Calu3 (cell line): ENCODE measurements at regions not wholly inside any gene's neighbourhood (a gene's known extent, or its start where the extent isn't known, plus 50 kb on each side); places are given as distances from the start of the nearest gene placed in this dataset.

Experiments
- BruUV-seq: library from RNA; stranded (reverse); fragments of 400-500 nt; replicated peaks from 2 replicates; lab custom pipeline; 2021; lab: Mats Ljungman, UMichigan
- CTCF ChIA-PET: fragments of 300-600 bp; sonication (Branson Sonifier 250); formaldehyde crosslinking; loops from one replicate; lab custom pipeline; 2022; ENCODE audit warnings: antibody characterized with exemption; lab: Charles Lee
- DNase-seq: peaks from one replicate; pipeline ENCODE4 v3.0.0; 2022
- H3K27ac Mint-ChIP-seq: one replicate; pipeline ENCODE4 v1.8.0; 2022; ENCODE audit warnings: mixed read lengths; ENCODE audit not compliant: unreplicated experiment
- H3K27me3 Mint-ChIP-seq: one replicate; pipeline ENCODE4 v1.8.0; 2022; ENCODE audit warnings: mixed read lengths; ENCODE audit not compliant: unreplicated experiment
- H3K36me3 Mint-ChIP-seq: one replicate; pipeline ENCODE4 v1.8.0; 2022; ENCODE audit warnings: mild to moderate bottlenecking, moderate library complexity, mixed read lengths; ENCODE audit not compliant: insufficient read depth, unreplicated experiment
- H3K4me1 Mint-ChIP-seq: one replicate; pipeline ENCODE4 v1.8.0; 2022; ENCODE audit warnings: mild to moderate bottlenecking, low read depth, mixed read lengths; ENCODE audit not compliant: unreplicated experiment
- H3K4me3 Mint-ChIP-seq: one replicate; pipeline ENCODE4 v1.8.0; 2022; ENCODE audit warnings: mild to moderate bottlenecking, low read depth, moderate library complexity, mixed read lengths; ENCODE audit not compliant: unreplicated experiment
- H3K9me3 Mint-ChIP-seq: one replicate; pipeline ENCODE4 v1.8.0; 2022; ENCODE audit warnings: low read depth, mixed read lengths; ENCODE audit not compliant: unreplicated experiment
- CTCF ChIP-seq: fragments of 200-600 bp; IDR thresholded peaks from one replicate; pipeline ENCODE4 v1.8.0; 2022; ENCODE audit warnings: antibody characterized with exemption; ENCODE audit not compliant: unreplicated experiment
- intact Hi-C: fragments of 100-400 bp; cut with micrococcal nuclease; formaldehyde crosslinking; loops from one replicate; pipeline ENCODE4 v1.10.0; 2022; ENCODE audit not compliant: unreplicated experiment

- Mint-ChIP-seq H3K9me3 (no peaks in the 10 kb centered on the region), H3K4me3 (no peak overlapping the region)
- CTCF ChIA-PET: interaction anchor here (1.9 kb wide), 1 partner anchor 260 kb away, joined by 23 read pairs; no protein-coding TSS in a partner anchor
These were observed 167.1 kb upstream of the STK17B start for GRCh38 chr2:196338440-196338839.

GRCh38 chr2:196341277-196341841 lies 170.0 kb upstream of the STK17B start:
- intact Hi-C loops: loop anchor here (5.0 kb wide), 1 partner anchor 111 kb away; no protein-coding TSS in a partner anchor
- H3K27ac Mint-ChIP-seq: no peak overlapping the region
- peaks cover 7% of the 10 kb centered on the region for H3K4me1 Mint-ChIP-seq
- no peak for TF ChIP-seq CTCF
- DNase-seq: no peak
- H3K36me3 Mint-ChIP-seq: no peaks in the 10 kb centered on the region
- no peak overlapping the region for H3K4me3 Mint-ChIP-seq
- no peaks in the 10 kb centered on the region for H3K9me3 Mint-ChIP-seq
- no TSS peak for BruUV-seq
- CTCF ChIA-PET: no interaction called here
- no peaks in the 10 kb centered on the region for H3K27me3 Mint-ChIP-seq

More at GRCh38 chr2:196338440-196338839, 167.1 kb upstream of the STK17B start:
- intact Hi-C loops: loop anchor here (5.0 kb wide), 1 partner anchor 166 kb away; the partner anchor contains the start of gene STK17B
- H3K4me1 Mint-ChIP-seq: peaks cover 26% of the 10 kb centered on the region
- BruUV-seq: no TSS peak
- TF ChIP-seq CTCF: no peak
- DNase-seq: no peak
- no peaks in the 10 kb centered on the region for H3K27me3 Mint-ChIP-seq
- no peak overlapping the region for H3K27ac Mint-ChIP-seq
- no peaks in the 10 kb centered on the region for H3K36me3 Mint-ChIP-seq

GRCh38 chr2:196344397-196344796 lies 173.0 kb upstream of the STK17B start:
- H3K9me3 Mint-ChIP-seq: no peaks in the 10 kb centered on the region
- H3K36me3 Mint-ChIP-seq: no peaks in the 10 kb centered on the region
- TF ChIP-seq CTCF: no peak
- no peak overlapping the region for H3K27ac Mint-ChIP-seq
- no TSS peak for BruUV-seq
- no peak for DNase-seq
- H3K4me1 Mint-ChIP-seq: no peaks in the 10 kb centered on the region
- no peaks in the 10 kb centered on the region for H3K27me3 Mint-ChIP-seq
- CTCF ChIA-PET: interaction anchor here (0.6 to 0.7 kb wide), 2 partner anchors 904 to 1368 kb away, joined by 3 read pairs; no protein-coding TSS in a partner anchor
- intact Hi-C loops: loop anchor here (5.0 kb wide), 1 partner anchor 108 kb away; no protein-coding TSS in a partner anchor
- H3K4me3 Mint-ChIP-seq: no peak overlapping the region

GRCh38 chr2:196353717-196354116 lies 182.3 kb upstream of the STK17B start:
- H3K27ac Mint-ChIP-seq: no peak overlapping the region
- CTCF ChIA-PET: no interaction called here
- intact Hi-C loops: no loop called here
- H3K4me3 Mint-ChIP-seq: no peak overlapping the region
- H3K36me3 Mint-ChIP-seq: no peaks in the 10 kb centered on the region
- no peaks in the 10 kb centered on the region for H3K27me3 Mint-ChIP-seq
- no TSS peak for BruUV-seq
- H3K9me3 Mint-ChIP-seq: peaks cover 8% of the 10 kb centered on the region
- TF ChIP-seq CTCF: no peak
- no peaks in the 10 kb centered on the region for H3K4me1 Mint-ChIP-seq
- no peak for DNase-seq
